ENCODE measurements at regions not wholly inside any gene's neighbourhood (a gene's known extent, or its start where the extent isn't known, plus 50 kb on each side); places are given as distances from the start of the nearest gene placed in this dataset.
"Not testable (repeated sequence)": the region's sequence is repeated elsewhere in the genome, so short reads cannot be mapped to it uniquely, and the experiment has no call there.

- DNase-seq: peak in 2 of 3 donors; percentile 10 to 31
- POLR2A ChIA-PET; CTCF ChIA-PET; H3K36me3 ChIP-seq (ENCODE audit: control insufficient read depth in 4 of 4, insufficient read depth in 4 of 4, low read length in 3 of 4); H3K4me1 ChIP-seq (ENCODE audit: control extremely low read depth in 1 of 4, control insufficient read depth in 4 of 4, insufficient read depth in 4 of 4, low read length in 3 of 4); H3K4me3 ChIP-seq (ENCODE audit: control insufficient read depth in 1 of 7, extremely low read depth in 1 of 7, insufficient read depth in 4 of 7, low read depth in 2 of 7, low read length in 6 of 7); H3K27me3 ChIP-seq (replicated peaks in 2 of 5; ENCODE audit: control insufficient read depth in 4 of 5, insufficient read depth in 5 of 5, low read length in 4 of 5); H3K9me3 ChIP-seq (ENCODE audit: control extremely low read depth in 1 of 5, control insufficient read depth in 4 of 5, insufficient read depth in 2 of 5, low read depth in 1 of 5, low read length in 4 of 5): not testable (repeated sequence)
- H3K27ac ChIP-seq (ENCODE audit: insufficient read depth in 1 of 2, low read depth in 1 of 2, low read length in 2 of 2, poor library complexity in 1 of 2, severe bottlenecking in 2 of 2): peak overlapping the region in 1 of 2 experiments; percentile 5
- WGBS (ENCODE audit: insufficient coverage): 100% methylated on average over 1 of the region's 4 CpGs
These were observed 129.0 kb upstream of the PTPN20 start for GRCh38 chr10:46782001-46782874.

- H3K36me3 ChIP-seq (ENCODE audit: control insufficient read depth in 4 of 4, insufficient read depth in 4 of 4, low read length in 3 of 4); POLR2A ChIA-PET; CTCF ChIA-PET; H3K4me3 ChIP-seq (ENCODE audit: control insufficient read depth in 1 of 7, extremely low read depth in 1 of 7, insufficient read depth in 4 of 7, low read depth in 2 of 7, low read length in 6 of 7); H3K27ac ChIP-seq (ENCODE audit: insufficient read depth in 1 of 2, low read depth in 1 of 2, low read length in 2 of 2, poor library complexity in 1 of 2, severe bottlenecking in 2 of 2); DNase-seq; H3K27me3 ChIP-seq (replicated peaks in 2 of 5; ENCODE audit: control insufficient read depth in 4 of 5, insufficient read depth in 5 of 5, low read length in 4 of 5); H3K9me3 ChIP-seq (ENCODE audit: control extremely low read depth in 1 of 5, control insufficient read depth in 4 of 5, insufficient read depth in 2 of 5, low read depth in 1 of 5, low read length in 4 of 5); H3K4me1 ChIP-seq (ENCODE audit: control extremely low read depth in 1 of 4, control insufficient read depth in 4 of 4, insufficient read depth in 4 of 4, low read length in 3 of 4): not testable (repeated sequence)
- no CpG with 5 or more reads among the region's 2 CpGs for WGBS (ENCODE audit: insufficient coverage)
These were observed 126.6 kb upstream of the PTPN20 start for GRCh38 chr10:46784665-46785064.

DNA sequence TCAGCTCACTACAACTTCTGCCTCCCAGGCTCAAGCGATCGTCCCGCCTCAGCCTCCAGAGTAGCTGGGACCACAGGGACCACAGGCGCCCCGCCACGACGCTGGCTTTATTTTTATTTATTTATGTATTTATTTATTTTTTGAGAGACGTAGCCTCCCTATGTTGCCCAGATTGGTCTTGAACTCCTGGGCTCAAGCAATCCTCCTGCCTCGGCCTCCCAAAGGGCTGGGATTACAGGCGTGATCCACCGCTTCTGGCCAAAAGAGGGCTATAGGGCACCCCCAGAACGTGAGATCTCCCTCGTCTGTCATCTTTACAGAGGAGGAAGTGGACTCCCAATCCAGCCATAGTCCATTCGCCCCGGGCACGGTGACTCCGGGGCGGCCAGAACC is 125.1 kb upstream of the PTPN20 start:
- POLR2A ChIA-PET; CTCF ChIA-PET; H3K9me3 ChIP-seq (ENCODE audit: control extremely low read depth in 1 of 5, control insufficient read depth in 4 of 5, insufficient read depth in 2 of 5, low read depth in 1 of 5, low read length in 4 of 5); H3K36me3 ChIP-seq (ENCODE audit: control insufficient read depth in 4 of 4, insufficient read depth in 4 of 4, low read length in 3 of 4); H3K27me3 ChIP-seq (replicated peaks in 2 of 5; ENCODE audit: control insufficient read depth in 4 of 5, insufficient read depth in 5 of 5, low read length in 4 of 5); H3K27ac ChIP-seq (ENCODE audit: insufficient read depth in 1 of 2, low read depth in 1 of 2, low read length in 2 of 2, poor library complexity in 1 of 2, severe bottlenecking in 2 of 2); H3K4me1 ChIP-seq (ENCODE audit: control extremely low read depth in 1 of 4, control insufficient read depth in 4 of 4, insufficient read depth in 4 of 4, low read length in 3 of 4): not testable (repeated sequence)
- 80% methylated on average over 2 of the region's 18 CpGs for WGBS (ENCODE audit: insufficient coverage)
- peak in 2 of 3 donors; percentile 8 to 17 for DNase-seq
- H3K4me3 ChIP-seq (ENCODE audit: control insufficient read depth in 1 of 7, extremely low read depth in 1 of 7, insufficient read depth in 4 of 7, low read depth in 2 of 7, low read length in 6 of 7): peak overlapping the region in 2 of 7 experiments; percentile 62 to 74

DNA sequence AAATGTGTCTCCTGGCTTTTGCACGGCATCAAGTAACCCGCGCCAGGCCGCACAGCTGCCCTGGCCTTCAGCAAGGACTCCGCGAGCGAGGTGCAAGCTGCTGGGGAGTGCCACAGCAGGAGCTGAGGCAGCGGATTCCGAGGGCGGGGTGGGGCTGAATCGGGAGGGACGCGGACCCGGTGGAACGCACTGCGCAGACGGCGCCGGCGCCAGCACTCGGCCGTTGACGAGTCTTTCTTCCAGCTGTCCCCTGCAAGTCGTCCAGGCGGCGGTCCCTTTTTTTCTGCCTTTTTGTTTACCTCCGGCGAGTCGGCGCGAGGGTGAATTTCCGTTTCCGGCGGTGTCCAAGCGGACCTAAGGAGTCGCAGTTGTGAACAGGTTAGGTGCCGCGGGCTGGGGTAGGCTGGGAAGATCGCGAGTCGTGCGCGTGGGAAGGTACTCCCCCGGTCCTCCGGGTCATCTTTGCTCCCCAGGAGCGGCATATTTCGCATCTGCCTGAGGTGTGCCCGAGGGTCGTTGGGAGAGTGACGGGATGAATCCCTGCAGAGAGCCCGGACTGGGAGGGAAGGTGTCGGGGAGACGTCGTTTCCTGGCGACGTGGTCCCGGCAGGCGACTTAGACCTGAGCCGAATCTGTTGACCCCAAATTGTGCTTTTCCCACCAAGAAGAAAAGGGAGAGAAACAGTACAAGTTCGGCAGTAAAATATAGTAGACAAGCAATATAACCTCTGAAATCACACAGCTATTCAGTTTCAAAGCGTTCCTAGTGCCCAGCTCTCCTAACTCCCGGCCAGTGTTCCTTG is 124.5 kb upstream of the PTPN20 start:
- WGBS (ENCODE audit: insufficient coverage): 3% methylated on average over 6 of the region's 62 CpGs
- H3K27ac ChIP-seq (ENCODE audit: insufficient read depth in 1 of 2, low read depth in 1 of 2, low read length in 2 of 2, poor library complexity in 1 of 2, severe bottlenecking in 2 of 2): peak overlapping the region; percentile 40 to 61

DNA sequence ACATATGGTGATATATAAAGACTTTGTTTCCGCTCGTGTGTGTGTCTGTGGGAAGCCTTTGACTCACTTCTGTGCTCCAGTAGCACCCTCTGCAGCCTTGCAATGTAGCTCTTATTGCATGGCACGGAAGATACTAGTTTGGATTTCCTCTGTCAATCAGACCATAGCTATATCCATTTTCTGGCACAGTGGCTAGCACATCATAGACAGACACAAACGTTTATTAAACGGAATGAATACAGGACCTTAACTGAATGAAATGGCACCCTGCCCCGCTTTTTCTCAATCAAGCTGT is 124.0 kb upstream of the PTPN20 start:
- H3K4me3 ChIP-seq (ENCODE audit: control insufficient read depth in 1 of 7, extremely low read depth in 1 of 7, insufficient read depth in 4 of 7, low read depth in 2 of 7, low read length in 6 of 7): peak overlapping the region in 6 of 7 experiments; percentile 62 to 82 (median 72)
- no peaks in the 10 kb centered on the region for H3K27me3 ChIP-seq (replicated peaks in 2 of 5; ENCODE audit: control insufficient read depth in 4 of 5, insufficient read depth in 5 of 5, low read length in 4 of 5)
- H3K36me3 ChIP-seq (ENCODE audit: control insufficient read depth in 4 of 4, insufficient read depth in 4 of 4, low read length in 3 of 4): no peaks in the 10 kb centered on the region
- H3K4me1 ChIP-seq (ENCODE audit: control extremely low read depth in 1 of 4, control insufficient read depth in 4 of 4, insufficient read depth in 4 of 4, low read length in 3 of 4): peaks cover 0 to 4% (median 1%) of the 10 kb centered on the region in 4 experiments
- peak; percentile 38 to 73 (median 45) for DNase-seq
- 0% methylated on average over 1 of the region's 6 CpGs for WGBS (ENCODE audit: insufficient coverage)
- peak overlapping the region in 1 of 2 experiments; percentile 61 for H3K27ac ChIP-seq (ENCODE audit: insufficient read depth in 1 of 2, low read depth in 1 of 2, low read length in 2 of 2, poor library complexity in 1 of 2, severe bottlenecking in 2 of 2)
- CTCF ChIA-PET: no interaction called here
- H3K9me3 ChIP-seq (ENCODE audit: control extremely low read depth in 1 of 5, control insufficient read depth in 4 of 5, insufficient read depth in 2 of 5, low read depth in 1 of 5, low read length in 4 of 5): no peaks in the 10 kb centered on the region
- POLR2A ChIA-PET: no interaction called here

More for the DNA sequence above, 124.5 kb upstream of the PTPN20 start:
- peak; percentile 49 to 63 (median 56) for DNase-seq
- H3K4me3 ChIP-seq (ENCODE audit: control insufficient read depth in 1 of 7, extremely low read depth in 1 of 7, insufficient read depth in 4 of 7, low read depth in 2 of 7, low read length in 6 of 7): peak overlapping the region; percentile 62 to 82 (median 73)
- POLR2A ChIA-PET; CTCF ChIA-PET; H3K27me3 ChIP-seq (replicated peaks in 2 of 5; ENCODE audit: control insufficient read depth in 4 of 5, insufficient read depth in 5 of 5, low read length in 4 of 5); H3K9me3 ChIP-seq (ENCODE audit: control extremely low read depth in 1 of 5, control insufficient read depth in 4 of 5, insufficient read depth in 2 of 5, low read depth in 1 of 5, low read length in 4 of 5); H3K36me3 ChIP-seq (ENCODE audit: control insufficient read depth in 4 of 4, insufficient read depth in 4 of 4, low read length in 3 of 4); H3K4me1 ChIP-seq (ENCODE audit: control extremely low read depth in 1 of 4, control insufficient read depth in 4 of 4, insufficient read depth in 4 of 4, low read length in 3 of 4): not testable (repeated sequence)

DNA sequence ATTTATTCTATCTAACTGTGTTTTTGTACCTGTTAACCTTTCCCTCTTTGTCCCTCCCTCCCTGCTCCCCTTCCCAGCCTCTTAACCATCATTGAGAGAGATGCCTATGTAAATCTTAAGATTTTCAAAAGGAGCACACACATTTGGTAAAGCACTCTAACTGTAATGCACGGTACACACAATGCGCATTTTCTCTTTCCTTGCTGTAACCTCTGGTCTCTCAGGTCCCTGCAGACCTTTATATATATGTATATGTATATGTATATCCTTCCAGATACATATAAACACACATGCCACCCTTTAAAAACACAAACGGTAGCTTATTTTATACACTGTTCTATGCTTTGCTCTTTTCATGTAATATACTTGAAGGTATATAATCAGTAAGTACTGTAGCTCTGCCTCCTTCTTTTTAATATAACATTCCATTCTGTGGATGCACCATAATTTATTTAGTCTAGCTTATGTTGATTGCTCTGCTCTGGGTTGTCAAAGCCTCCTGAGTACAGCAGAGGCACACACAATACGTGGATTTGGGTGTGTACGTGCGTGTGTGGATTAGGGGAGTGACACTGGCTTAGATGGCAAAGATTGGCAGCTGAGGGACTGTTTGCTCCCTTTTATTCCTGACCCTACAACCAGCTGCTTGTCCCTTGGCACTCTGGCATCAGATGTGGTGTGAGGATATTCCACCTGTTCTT is 118.4 kb upstream of the PTPN20 start:
- CTCF ChIA-PET; H3K4me1 ChIP-seq (ENCODE audit: control extremely low read depth in 1 of 4, control insufficient read depth in 4 of 4, insufficient read depth in 4 of 4, low read length in 3 of 4); H3K9me3 ChIP-seq (ENCODE audit: control extremely low read depth in 1 of 5, control insufficient read depth in 4 of 5, insufficient read depth in 2 of 5, low read depth in 1 of 5, low read length in 4 of 5); H3K36me3 ChIP-seq (ENCODE audit: control insufficient read depth in 4 of 4, insufficient read depth in 4 of 4, low read length in 3 of 4); H3K27ac ChIP-seq (ENCODE audit: insufficient read depth in 1 of 2, low read depth in 1 of 2, low read length in 2 of 2, poor library complexity in 1 of 2, severe bottlenecking in 2 of 2); DNase-seq; H3K4me3 ChIP-seq (ENCODE audit: control insufficient read depth in 1 of 7, extremely low read depth in 1 of 7, insufficient read depth in 4 of 7, low read depth in 2 of 7, low read length in 6 of 7); POLR2A ChIA-PET; H3K27me3 ChIP-seq (replicated peaks in 2 of 5; ENCODE audit: control insufficient read depth in 4 of 5, insufficient read depth in 5 of 5, low read length in 4 of 5): not testable (repeated sequence)
- no CpG with 5 or more reads among the region's 6 CpGs for WGBS (ENCODE audit: insufficient coverage)

- H3K4me1 ChIP-seq (ENCODE audit: control extremely low read depth in 1 of 4, control insufficient read depth in 4 of 4, insufficient read depth in 4 of 4, low read length in 3 of 4); H3K9me3 ChIP-seq (ENCODE audit: control extremely low read depth in 1 of 5, control insufficient read depth in 4 of 5, insufficient read depth in 2 of 5, low read depth in 1 of 5, low read length in 4 of 5); CTCF ChIA-PET; POLR2A ChIA-PET; H3K36me3 ChIP-seq (ENCODE audit: control insufficient read depth in 4 of 4, insufficient read depth in 4 of 4, low read length in 3 of 4); H3K4me3 ChIP-seq (ENCODE audit: control insufficient read depth in 1 of 7, extremely low read depth in 1 of 7, insufficient read depth in 4 of 7, low read depth in 2 of 7, low read length in 6 of 7); DNase-seq; H3K27me3 ChIP-seq (replicated peaks in 2 of 5; ENCODE audit: control insufficient read depth in 4 of 5, insufficient read depth in 5 of 5, low read length in 4 of 5); H3K27ac ChIP-seq (ENCODE audit: insufficient read depth in 1 of 2, low read depth in 1 of 2, low read length in 2 of 2, poor library complexity in 1 of 2, severe bottlenecking in 2 of 2): not testable (repeated sequence)
- 95% methylated on average over 3 of the region's 4 CpGs for WGBS (ENCODE audit: insufficient coverage)
These were observed 114.9 kb upstream of the PTPN20 start for GRCh38 chr10:46796351-46796750.

Data from common myeloid progenitor, CD34-positive (primary cell).